ENCODE measurements at regions not wholly inside any gene's neighbourhood (a gene's known extent, or its start where the extent isn't known, plus 50 kb on each side); places are given as distances from the start of the nearest gene placed in this dataset.

DNA sequence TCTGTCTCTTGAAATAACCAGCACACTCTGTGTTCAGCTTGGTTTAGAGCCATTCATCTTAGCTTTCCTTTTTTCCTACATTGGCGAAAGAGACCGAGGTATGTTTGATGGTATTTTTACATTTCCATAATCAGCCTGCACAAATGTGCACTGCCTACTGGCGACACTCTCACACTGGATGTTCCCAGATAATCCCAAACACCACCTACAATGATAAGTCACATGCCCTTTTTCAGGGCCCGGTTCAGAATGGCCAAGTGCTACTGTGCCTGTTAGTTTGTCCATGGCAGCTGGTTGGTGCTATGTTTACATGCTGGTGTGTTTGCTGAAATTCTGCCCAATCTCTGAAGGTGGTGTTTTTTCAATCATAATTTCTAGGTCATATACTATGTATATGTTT, 80.8 kb upstream of the NR3C2 start:
- in situ Hi-C loops (cut with HindIII; ENCODE audit: extremely low pct_ligation_motif_present, low pct_unique_long_range_greater_than_20kb) (no loop called here), intact Hi-C loops (cut with micrococcal nuclease; ENCODE audit: unreplicated experiment) (no loop called here)
- Histone ChIP-seq H3K36me3 (replicated peaks in 1 of 2; ENCODE audit: control insufficient read depth in 1 of 2, insufficient read depth in 2 of 2, low read length in 2 of 2) (no peaks in the 10 kb centered on the region), H2AFZ (ENCODE audit: low read length) (no peak overlapping the region), H3K79me2 (ENCODE audit: insufficient read depth, low read length) (no peaks in the 10 kb centered on the region), H3K9me3 (ENCODE audit: low read length) (no peaks in the 10 kb centered on the region), H3K27me3 (ENCODE audit: control insufficient read depth in 1 of 2, insufficient read depth in 2 of 2, low read length in 2 of 2) (no peaks in the 10 kb centered on the region), H3K4me1 (ENCODE audit: insufficient read depth, low read length) (no peaks in the 10 kb centered on the region), H4K20me1 (ENCODE audit: insufficient read depth, low read length) (no peaks in the 10 kb centered on the region), H3K4me3 (replicated peaks in 1 of 3; ENCODE audit: insufficient read depth in 1 of 3, low read depth in 2 of 3, low read length in 3 of 3) (no peak overlapping the region), H3K27ac (ENCODE audit: extremely low read length, insufficient read depth, low read length) (no peak overlapping the region), H3K9ac (ENCODE audit: insufficient read depth, low read depth, low read length) (no peak overlapping the region), H3K4me2 (ENCODE audit: low read depth, low read length) (no peak overlapping the region)
- 2% methylated on average over 4 of the region's 4 CpGs for WGBS (ENCODE audit: low lambda C conversion rate)
- no peak for FAIRE-seq
- POLR2A ChIA-PET: no interaction called here
- TF ChIP-seq, protein P1, sequence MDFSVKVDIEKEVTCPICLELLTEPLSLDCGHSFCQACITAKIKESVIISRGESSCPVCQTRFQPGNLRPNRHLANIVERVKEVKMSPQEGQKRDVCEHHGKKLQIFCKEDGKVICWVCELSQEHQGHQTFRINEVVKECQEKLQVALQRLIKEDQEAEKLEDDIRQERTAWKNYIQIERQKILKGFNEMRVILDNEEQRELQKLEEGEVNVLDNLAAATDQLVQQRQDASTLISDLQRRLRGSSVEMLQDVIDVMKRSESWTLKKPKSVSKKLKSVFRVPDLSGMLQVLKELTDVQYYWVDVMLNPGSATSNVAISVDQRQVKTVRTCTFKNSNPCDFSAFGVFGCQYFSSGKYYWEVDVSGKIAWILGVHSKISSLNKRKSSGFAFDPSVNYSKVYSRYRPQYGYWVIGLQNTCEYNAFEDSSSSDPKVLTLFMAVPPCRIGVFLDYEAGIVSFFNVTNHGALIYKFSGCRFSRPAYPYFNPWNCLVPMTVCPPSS (IDR thresholded peaks at IDR 0.05): no peak
- TF ChIP-seq TOPORS (CRISPR knock-in tag; IDR thresholded peaks at IDR 0.05): no peak
- TF ChIP-seq ZNF530 (CRISPR knock-in tag; IDR thresholded peaks at IDR 0.05; ENCODE audit: low read depth): no peak
- no peak for TF ChIP-seq PRMT3 (CRISPR knock-in tag; IDR thresholded peaks at IDR 0.05; ENCODE audit: borderline replicate concordance, low read depth)
- CTCF ChIA-PET (ENCODE audit: low intra/inter-chr PET ratio, low total read pairs): no interaction called here
- BruUV-seq (replicated peaks): no TSS peak
- DNase-seq (ENCODE audit: low spot score): no peak
- ATAC-seq: no peak

DNA sequence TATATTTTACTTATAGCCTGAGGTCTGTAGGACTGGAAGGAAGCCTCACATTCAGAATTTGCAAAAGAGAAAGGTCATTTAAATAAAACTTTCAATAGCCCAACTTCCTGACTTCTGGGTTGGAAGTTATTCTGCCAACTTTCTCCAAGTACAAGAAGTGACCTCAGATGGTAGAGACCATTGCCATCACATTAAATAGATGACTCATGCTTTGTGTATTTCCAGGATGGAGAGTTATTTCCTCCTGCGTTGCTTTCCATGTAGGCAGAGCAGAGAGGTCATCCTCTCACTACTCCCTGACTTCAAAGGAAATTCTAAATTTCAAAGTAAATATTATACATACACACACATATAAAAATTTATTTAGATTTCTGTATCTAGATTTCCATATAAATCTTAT, 73.0 kb upstream of the NR3C2 start:
- no peak for DNase-seq (ENCODE audit: low spot score)
- no peak for ATAC-seq
- H3K9ac ChIP-seq (ENCODE audit: insufficient read depth, low read depth, low read length): no peak overlapping the region
- H3K36me3 ChIP-seq (replicated peaks in 1 of 2; ENCODE audit: control insufficient read depth in 1 of 2, insufficient read depth in 2 of 2, low read length in 2 of 2): no peaks in the 10 kb centered on the region
- H3K4me1 ChIP-seq (ENCODE audit: insufficient read depth, low read length): no peaks in the 10 kb centered on the region
- in situ Hi-C loops (cut with HindIII; ENCODE audit: extremely low pct_ligation_motif_present, low pct_unique_long_range_greater_than_20kb) (no loop called here), intact Hi-C loops (cut with micrococcal nuclease; ENCODE audit: unreplicated experiment) (no loop called here)
- no peaks in the 10 kb centered on the region for H3K79me2 ChIP-seq (ENCODE audit: insufficient read depth, low read length)
- no peaks in the 10 kb centered on the region for H4K20me1 ChIP-seq (ENCODE audit: insufficient read depth, low read length)
- no peak overlapping the region for H3K4me3 ChIP-seq (replicated peaks in 1 of 3; ENCODE audit: insufficient read depth in 1 of 3, low read depth in 2 of 3, low read length in 3 of 3)
- ChIA-PET POLR2A (no interaction called here), CTCF (ENCODE audit: low intra/inter-chr PET ratio, low total read pairs) (no interaction called here)
- no peak for FAIRE-seq
- H3K27me3 ChIP-seq (ENCODE audit: control insufficient read depth in 1 of 2, insufficient read depth in 2 of 2, low read length in 2 of 2): no peaks in the 10 kb centered on the region
- H3K4me2 ChIP-seq (ENCODE audit: low read depth, low read length): no peak overlapping the region
- BruUV-seq (replicated peaks): no TSS peak
- no peak overlapping the region for H2AFZ ChIP-seq (ENCODE audit: low read length)
- no peak overlapping the region for H3K27ac ChIP-seq (ENCODE audit: extremely low read length, insufficient read depth, low read length)
- H3K9me3 ChIP-seq (ENCODE audit: low read length): no peaks in the 10 kb centered on the region
- TF ChIP-seq, protein P2, sequence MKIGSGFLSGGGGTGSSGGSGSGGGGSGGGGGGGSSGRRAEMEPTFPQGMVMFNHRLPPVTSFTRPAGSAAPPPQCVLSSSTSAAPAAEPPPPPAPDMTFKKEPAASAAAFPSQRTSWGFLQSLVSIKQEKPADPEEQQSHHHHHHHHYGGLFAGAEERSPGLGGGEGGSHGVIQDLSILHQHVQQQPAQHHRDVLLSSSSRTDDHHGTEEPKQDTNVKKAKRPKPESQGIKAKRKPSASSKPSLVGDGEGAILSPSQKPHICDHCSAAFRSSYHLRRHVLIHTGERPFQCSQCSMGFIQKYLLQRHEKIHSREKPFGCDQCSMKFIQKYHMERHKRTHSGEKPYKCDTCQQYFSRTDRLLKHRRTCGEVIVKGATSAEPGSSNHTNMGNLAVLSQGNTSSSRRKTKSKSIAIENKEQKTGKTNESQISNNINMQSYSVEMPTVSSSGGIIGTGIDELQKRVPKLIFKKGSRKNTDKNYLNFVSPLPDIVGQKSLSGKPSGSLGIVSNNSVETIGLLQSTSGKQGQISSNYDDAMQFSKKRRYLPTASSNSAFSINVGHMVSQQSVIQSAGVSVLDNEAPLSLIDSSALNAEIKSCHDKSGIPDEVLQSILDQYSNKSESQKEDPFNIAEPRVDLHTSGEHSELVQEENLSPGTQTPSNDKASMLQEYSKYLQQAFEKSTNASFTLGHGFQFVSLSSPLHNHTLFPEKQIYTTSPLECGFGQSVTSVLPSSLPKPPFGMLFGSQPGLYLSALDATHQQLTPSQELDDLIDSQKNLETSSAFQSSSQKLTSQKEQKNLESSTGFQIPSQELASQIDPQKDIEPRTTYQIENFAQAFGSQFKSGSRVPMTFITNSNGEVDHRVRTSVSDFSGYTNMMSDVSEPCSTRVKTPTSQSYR (CRISPR knock-in tag; IDR thresholded peaks at IDR 0.05; ENCODE audit: borderline replicate concordance): no peak
- TF ChIP-seq ZNF530 (CRISPR knock-in tag; IDR thresholded peaks at IDR 0.05; ENCODE audit: low read depth): no peak
- TF ChIP-seq ZNF263 (CRISPR knock-in tag; IDR thresholded peaks at IDR 0.05): no peak
- 0% methylated on average over 1 of the region's 1 CpG for WGBS (ENCODE audit: low lambda C conversion rate)

Data from HepG2 (cell line).